ENCODE measurements at regions not wholly inside any gene's neighbourhood (a gene's known extent, or its start where the extent isn't known, plus 50 kb on each side); places are given as distances from the start of the nearest gene placed in this dataset.

GRCh38 chr2:22444281-22444680, 940.7 kb upstream of the KLHL29 start:
- CTCF ChIA-PET = no interaction called here
- Histone ChIP-seq H3K27me3 (ENCODE audit: insufficient read depth, low read length) (no peaks in the 10 kb centered on the region), H3K4me2 (ENCODE audit: low read length) (no peak overlapping the region), H3K9me2 (ENCODE audit: insufficient read depth) (no peaks in the 10 kb centered on the region), H3K79me2 (ENCODE audit: insufficient read depth, low read length) (no peaks in the 10 kb centered on the region), H4K20me1 (ENCODE audit: insufficient read depth) (no peaks in the 10 kb centered on the region), H3K4me1 (ENCODE audit: control insufficient read depth in 1 of 2, insufficient read depth in 2 of 2, low read length in 2 of 2) (no peaks in the 10 kb centered on the region), H3K36me3 (ENCODE audit: control insufficient read depth in 1 of 2, insufficient read depth in 2 of 2, low read length in 2 of 2) (no peaks in the 10 kb centered on the region), H3K9ac (ENCODE audit: low read length) (no peak overlapping the region), H2AFZ (ENCODE audit: low read depth, low read length, poor library complexity, severe bottlenecking) (no peak overlapping the region), H3K9me3 (ENCODE audit: control insufficient read depth in 1 of 2, insufficient read depth in 1 of 2, low read depth in 1 of 2, low read length in 2 of 2) (peaks cover 6 to 14% of the 10 kb centered on the region in 2 experiments; a peak in 2 of 4 replicates), H3K4me3 (replicated peaks in 1 of 2; ENCODE audit: low read depth in 1 of 2, low read length in 2 of 2) (no peak overlapping the region), H3K27ac (ENCODE audit: low read depth, low read length) (no peak overlapping the region)
- RAD21 ChIA-PET (ENCODE audit: low non-redundant PET in 1 of 2, low total read pairs in 2 of 2, uncharacterized antibody in 2 of 2, unreplicated experiment in 2 of 2) = no interaction called here
- POLR2A ChIA-PET = no interaction called here
- BruUV-seq (replicated peaks) = no TSS peak
- DNase-seq (ENCODE audit: low read depth, low spot score) (no peak), ATAC-seq (no peak)
- intact Hi-C loops (cut with micrococcal nuclease) = no loop called here
- no peak for TF ChIP-seq CTCF (IDR thresholded peaks at IDR 0.05 in 2 of 3, conservative IDR thresholded peaks at IDR 0.05 in 1 of 3; ENCODE audit: borderline replicate concordance in 1 of 3, insufficient read depth in 1 of 3, low read depth in 2 of 3, low read length in 2 of 3)
- TF ChIP-seq POLR2A (IDR thresholded peaks at IDR 0.05; ENCODE audit: borderline replicate concordance, extremely low read depth, insufficient read depth, insufficient read length) = no peak
- no peak for TF ChIP-seq REST (IDR thresholded peaks at IDR 0.05; ENCODE audit: low read depth)
- no peak for TF ChIP-seq SIN3A (IDR thresholded peaks at IDR 0.05; ENCODE audit: low read depth)
- no peak for TF ChIP-seq ZNF274 (IDR thresholded peaks at IDR 0.05; ENCODE audit: low read depth, low read length)
- no peak for TF ChIP-seq ATF3 (IDR thresholded peaks at IDR 0.05)
- TF ChIP-seq MAX (IDR thresholded peaks at IDR 0.05) = no peak
- no peak for TF ChIP-seq CBX3 (IDR thresholded peaks at IDR 0.05; ENCODE audit: low read depth)
- TF ChIP-seq RAD21 (IDR thresholded peaks at IDR 0.05; ENCODE audit: low read depth) = no peak
- no peak for TF ChIP-seq JUND (IDR thresholded peaks at IDR 0.05)
